ENCODE measurements at regions not wholly inside any gene's neighbourhood (a gene's known extent, or its start where the extent isn't known, plus 50 kb on each side); places are given as distances from the start of the nearest gene placed in this dataset.

DNA sequence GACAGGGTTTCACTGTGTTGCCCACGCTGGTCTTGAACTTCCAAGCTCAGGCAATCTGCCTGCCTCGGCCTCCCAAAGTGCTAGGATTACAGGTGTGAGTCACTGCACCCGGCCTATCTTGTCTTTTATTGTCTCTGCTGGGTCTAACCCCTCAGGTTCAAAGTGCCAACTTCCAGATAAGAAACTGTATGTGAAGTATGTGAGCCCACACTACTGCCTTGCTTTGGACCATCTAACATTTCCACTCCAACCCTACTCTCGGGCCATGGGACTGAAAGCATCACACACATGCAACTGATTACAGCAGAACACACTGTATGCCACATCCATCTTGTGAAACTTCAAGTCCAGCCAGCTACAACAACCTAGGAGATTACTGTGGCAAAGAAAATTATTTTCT, 256.1 kb upstream of the VEPH1 start:
- TF ChIP-seq, protein P1, sequence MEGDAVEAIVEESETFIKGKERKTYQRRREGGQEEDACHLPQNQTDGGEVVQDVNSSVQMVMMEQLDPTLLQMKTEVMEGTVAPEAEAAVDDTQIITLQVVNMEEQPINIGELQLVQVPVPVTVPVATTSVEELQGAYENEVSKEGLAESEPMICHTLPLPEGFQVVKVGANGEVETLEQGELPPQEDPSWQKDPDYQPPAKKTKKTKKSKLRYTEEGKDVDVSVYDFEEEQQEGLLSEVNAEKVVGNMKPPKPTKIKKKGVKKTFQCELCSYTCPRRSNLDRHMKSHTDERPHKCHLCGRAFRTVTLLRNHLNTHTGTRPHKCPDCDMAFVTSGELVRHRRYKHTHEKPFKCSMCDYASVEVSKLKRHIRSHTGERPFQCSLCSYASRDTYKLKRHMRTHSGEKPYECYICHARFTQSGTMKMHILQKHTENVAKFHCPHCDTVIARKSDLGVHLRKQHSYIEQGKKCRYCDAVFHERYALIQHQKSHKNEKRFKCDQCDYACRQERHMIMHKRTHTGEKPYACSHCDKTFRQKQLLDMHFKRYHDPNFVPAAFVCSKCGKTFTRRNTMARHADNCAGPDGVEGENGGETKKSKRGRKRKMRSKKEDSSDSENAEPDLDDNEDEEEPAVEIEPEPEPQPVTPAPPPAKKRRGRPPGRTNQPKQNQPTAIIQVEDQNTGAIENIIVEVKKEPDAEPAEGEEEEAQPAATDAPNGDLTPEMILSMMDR (IDR thresholded peaks at IDR 0.05; ENCODE audit: low read depth, low read length, poor library complexity, severe bottlenecking), result no peak
- TF ChIP-seq EZH2phosphoT487 (IDR thresholded peaks at IDR 0.05; ENCODE audit: borderline replicate concordance, low read length), result no peak
